Activated T-cell treated with anti-CD3 and anti-CD28 coated beads, Interleukin-2, amount 50 U/mL, for 48 hours (primary cell): ENCODE measurements at regions not wholly inside any gene's neighbourhood (a gene's known extent, or its start where the extent isn't known, plus 50 kb on each side); places are given as distances from the start of the nearest gene placed in this dataset.
"Not testable (repeated sequence)": the region's sequence is repeated elsewhere in the genome, so short reads cannot be mapped to it uniquely, and the experiment has no call there.

Experiments
- DNase-seq, 2 experiments: peaks; one replicate each; pipeline ENCODE4 v3.0.0-alpha.2; 2020

GRCh38 chr3:35216501-35217266 is 422.6 kb upstream of the ARPP21 start:
- no peak for DNase-seq

- DNase-seq, result no peak
Measured at GRCh38 chr3:35223632-35224394, 415.5 kb upstream of the ARPP21 start.

DNA sequence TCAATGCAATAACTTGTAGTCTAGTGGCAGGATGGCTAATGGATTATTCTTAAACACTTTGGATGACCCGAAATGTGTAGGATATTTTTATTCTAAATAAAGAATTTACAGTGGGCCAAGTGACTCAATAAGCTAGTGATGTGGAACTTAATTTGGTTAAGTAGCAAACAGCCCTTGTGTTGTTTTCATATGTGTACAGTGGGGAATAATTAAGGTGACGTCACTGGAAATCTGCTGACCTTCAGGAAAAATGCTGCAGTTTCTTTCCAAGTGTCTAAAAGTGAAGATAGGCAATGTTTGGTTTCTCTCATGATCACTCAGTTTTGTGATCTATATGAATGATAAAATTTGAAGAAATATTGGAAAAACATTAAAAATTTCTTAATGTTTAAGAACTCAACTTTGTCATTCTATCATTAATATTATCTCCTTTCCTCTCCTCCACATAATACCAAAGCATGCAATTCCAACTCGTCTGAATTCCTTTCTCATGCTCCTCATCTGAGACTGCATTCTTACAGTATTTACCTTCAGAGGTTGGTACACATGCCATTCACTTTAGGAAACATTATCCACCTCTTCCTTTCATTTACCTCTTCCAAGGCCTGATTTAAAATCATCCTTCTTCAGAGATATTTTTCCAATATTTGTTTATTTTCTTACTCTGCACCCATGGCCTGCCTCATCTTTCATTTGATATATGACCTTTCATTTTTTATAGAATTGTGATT is 414.6 kb upstream of the ARPP21 start:
- no peak for DNase-seq

DNA sequence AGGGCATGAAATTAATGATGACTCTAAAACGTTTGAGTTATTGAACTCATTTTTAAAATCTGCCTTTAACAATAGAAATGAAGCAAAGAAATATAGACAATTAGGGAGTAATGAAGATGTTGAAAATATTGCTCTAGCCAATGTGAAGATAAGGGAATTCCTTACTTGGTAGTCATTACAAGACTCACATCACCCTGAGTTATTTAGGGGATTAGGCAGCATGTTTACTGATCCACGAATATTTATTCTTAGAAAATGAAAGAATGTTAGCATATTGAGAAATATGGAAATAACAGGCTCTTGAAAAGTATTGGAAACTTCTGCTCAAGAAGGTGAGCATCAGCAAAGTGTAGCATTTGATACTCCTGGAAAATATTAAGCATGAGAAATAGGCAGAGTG is 398.1 kb upstream of the ARPP21 start:
- no peak for DNase-seq

DNA sequence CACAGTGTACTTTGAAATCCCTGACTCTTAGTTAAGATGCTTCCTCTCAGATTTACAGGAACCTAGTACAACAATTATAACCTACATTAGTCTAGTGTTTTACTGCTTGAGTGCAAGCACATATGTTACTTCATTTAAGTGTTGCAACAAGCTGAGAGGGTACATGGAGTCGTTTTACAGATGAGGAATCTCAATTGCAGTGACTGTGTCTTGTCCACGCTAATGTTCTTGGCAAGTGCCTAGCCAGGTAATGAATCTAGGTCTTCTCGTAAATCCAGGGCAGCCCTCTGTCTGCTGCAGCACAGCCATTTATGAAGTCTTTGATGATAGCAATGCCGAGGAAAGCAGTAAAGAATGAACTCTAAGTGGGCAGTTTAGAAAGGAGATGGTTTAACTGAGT is 384.4 kb upstream of the ARPP21 start:
- DNase-seq, result no peak

- DNase-seq, result no peak
Measured at GRCh38 chr3:35257641-35258040, 381.7 kb upstream of the ARPP21 start.

GRCh38 chr3:35262406-35262805 is 376.9 kb upstream of the ARPP21 start:
- no peak for DNase-seq

GRCh38 chr3:35263477-35263876 is 375.8 kb upstream of the ARPP21 start:
- no peak for DNase-seq

DNA sequence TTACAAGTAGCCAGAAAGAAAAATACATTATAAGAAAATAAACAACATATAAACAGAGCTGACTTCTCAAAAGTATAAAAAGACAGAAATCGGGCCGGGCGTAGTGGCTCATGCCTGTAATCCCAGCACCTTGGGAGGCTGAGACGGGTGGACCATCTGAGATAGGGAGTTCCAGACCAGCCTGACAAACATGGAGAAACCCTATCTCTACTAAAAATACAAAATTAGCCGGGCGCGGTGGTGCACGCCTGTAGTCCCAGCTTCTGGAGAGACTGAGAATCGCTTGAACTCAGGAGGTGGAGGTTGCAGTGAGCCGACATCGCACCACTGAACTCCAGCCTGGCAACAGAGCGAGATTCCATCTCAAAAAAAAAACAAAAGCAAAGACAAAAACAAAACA is 373.3 kb upstream of the ARPP21 start:
- not testable (repeated sequence) for DNase-seq

- DNase-seq, result no peak
Measured at GRCh38 chr3:35275768-35276167, 363.6 kb upstream of the ARPP21 start.

- no peak for DNase-seq
Measured at GRCh38 chr3:35276568-35276967, 362.8 kb upstream of the ARPP21 start.

GRCh38 chr3:35291471-35292236 is 347.7 kb upstream of the ARPP21 start:
- DNase-seq, result no peak

DNA sequence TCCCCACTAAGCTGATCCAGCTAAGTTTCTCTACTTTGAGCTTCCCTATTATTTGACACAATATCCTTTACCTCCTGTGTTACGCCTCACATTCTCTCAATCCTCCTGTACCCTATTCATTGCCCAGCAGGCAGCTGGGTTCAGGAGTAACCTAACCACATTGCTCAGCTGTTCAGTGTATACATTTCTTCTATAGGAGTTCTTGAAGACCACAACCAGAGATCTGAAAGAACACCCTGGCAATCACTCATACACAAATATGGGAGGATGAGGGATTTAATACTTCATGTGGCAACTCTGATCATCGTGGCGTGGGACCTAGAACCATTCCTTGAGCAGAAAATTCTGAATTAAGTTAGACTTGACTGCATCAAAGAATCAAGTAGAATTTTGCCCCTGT is 346.8 kb upstream of the ARPP21 start:
- no peak for DNase-seq

GRCh38 chr3:35295906-35296305 is 343.4 kb upstream of the ARPP21 start:
- DNase-seq, result no peak

DNA sequence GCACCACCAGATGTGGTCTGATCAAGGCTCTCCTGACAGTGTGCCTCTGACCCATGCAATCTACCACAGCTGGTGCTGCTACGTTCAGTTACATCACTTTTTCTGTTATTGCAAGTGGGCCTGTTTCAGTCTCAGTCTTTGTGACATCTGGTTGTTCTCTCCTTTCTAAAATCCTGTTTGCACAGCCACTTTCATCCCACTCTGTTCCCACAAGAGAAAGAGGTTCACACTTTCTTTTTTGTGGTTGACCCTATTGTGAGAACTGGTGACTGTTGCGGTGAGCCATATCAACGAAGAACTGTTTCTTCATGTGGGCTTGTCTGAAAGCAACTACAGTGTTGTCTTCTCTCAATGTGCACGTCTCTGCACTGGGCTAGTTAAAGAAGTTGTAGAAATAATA is 342.8 kb upstream of the ARPP21 start:
- peak in 1 of 2 experiments; percentile 20 for DNase-seq

- not testable (repeated sequence) for DNase-seq
Measured at GRCh38 chr3:35296944-35297343, 342.4 kb upstream of the ARPP21 start.

DNA sequence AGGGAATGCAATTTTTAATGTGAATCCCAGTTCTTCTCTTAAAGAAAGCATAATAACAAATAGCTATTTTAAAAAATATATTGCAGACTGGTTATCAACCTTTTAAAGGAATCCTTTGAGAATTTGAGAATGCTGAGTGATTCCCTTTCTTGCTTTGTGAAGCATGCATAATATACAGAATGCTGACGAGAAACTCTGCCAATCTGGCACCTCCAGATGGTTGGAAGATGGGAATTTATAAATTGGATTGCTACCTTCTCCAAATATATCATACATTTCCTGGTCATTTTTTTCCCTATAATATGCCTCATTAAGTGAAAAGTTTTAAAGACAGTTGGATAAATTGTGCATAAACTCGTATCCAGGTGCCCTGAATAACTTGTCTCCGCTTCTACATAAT is 333.9 kb upstream of the ARPP21 start:
- DNase-seq, result no peak

GRCh38 chr3:35307296-35307695 is 332.0 kb upstream of the ARPP21 start:
- DNase-seq, result no peak

- not testable (repeated sequence) for DNase-seq
Measured at GRCh38 chr3:35316841-35317240, 322.5 kb upstream of the ARPP21 start.

DNA sequence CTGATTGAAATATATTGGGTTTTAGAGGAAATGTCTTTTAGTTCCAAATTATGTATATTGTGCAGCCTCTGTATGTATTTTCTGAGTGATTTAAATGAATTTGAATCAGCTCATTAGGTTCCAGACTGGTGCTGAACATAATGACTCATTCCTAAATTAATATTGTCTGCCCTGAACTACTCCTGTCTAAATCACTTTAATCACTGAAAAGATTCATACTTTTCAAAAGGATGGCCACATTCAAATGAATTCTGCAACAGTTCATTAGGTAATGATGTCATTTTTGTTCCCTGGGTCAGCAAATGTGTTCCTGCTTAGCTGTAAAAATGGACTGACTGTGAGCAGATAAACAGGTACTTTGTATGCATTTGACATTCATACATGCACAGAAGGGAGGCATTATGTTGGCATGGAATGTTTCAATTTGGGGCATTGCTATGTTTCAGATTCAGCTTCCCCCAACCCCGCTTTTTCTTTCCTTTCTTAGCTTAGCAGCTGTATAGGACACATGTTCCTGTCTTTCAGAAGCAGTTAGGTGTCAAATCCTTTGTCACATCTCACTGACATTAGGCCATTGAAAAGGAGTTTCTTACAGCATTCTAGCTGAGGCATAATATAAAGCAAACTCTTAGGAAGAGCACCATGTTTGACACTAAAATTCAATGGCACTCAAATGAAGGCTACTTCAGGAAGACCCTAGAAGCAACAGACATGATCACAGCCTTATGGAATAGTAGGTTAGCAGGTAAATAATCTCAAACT is 318.5 kb upstream of the ARPP21 start:
- DNase-seq, result no peak

DNA sequence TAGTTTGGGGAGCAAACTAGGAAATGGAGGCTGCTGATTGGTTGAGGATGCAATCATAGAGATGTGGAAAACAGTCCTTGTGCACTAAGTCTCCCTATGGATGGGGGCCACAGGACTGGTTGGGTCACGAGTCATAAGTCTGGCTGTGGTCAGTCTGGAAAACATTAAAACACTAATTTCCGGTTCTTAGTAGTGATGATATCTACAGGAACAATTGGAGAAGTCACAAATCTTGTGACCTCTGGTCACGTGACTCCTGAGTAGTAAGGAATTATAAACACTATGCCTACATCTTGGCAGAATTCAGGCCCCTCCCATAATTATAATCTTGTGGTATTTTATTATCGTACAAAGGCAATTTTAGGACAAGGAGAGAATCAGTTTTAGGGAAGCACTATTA is 317.3 kb upstream of the ARPP21 start:
- no peak for DNase-seq

GRCh38 chr3:35335703-35336102 is 303.6 kb upstream of the ARPP21 start:
- no peak for DNase-seq
